Activated CD4-positive, alpha-beta T cell treated with anti-CD3 and anti-CD28 coated beads for 36 hours (primary cell): ENCODE measurements at regions not wholly inside any gene's neighbourhood (a gene's known extent, or its start where the extent isn't known, plus 50 kb on each side); places are given as distances from the start of the nearest gene placed in this dataset.

Source experiments
- ATAC-seq: fragments of 200-7000 bp; cut with Tn5 transposase; one replicate; pipeline ENCODE4 v1.10.0; 2021; ENCODE audit warnings: mild to moderate bottlenecking, moderate library complexity
- CTCF ChIA-PET: fragments of 350-600 bp; sonication (Branson Sonifier 250); formaldehyde crosslinking; loops from one replicate; lab custom pipeline; 2021; ENCODE audit warnings: antibody characterized with exemption; lab: Charles Lee
- POLR2A ChIA-PET: fragments of 350-600 bp; sonication (Branson Sonifier 250); formaldehyde crosslinking; loops from one replicate; lab custom pipeline; 2021; ENCODE audit warnings: antibody characterized with exemption, inconsistent platforms; lab: Charles Lee
- DNase-seq: peaks from one replicate; pipeline ENCODE4 v3.0.0-alpha.2; 2020
- H3K27ac Mint-ChIP-seq: one replicate; pipeline ENCODE4 v1.8.0; 2021; ENCODE audit warnings: mixed read lengths
- H3K27me3 Mint-ChIP-seq: one replicate; pipeline ENCODE4 v1.8.0; 2021; ENCODE audit warnings: mixed read lengths
- H3K36me3 Mint-ChIP-seq: one replicate; pipeline ENCODE4 v1.8.0; 2021; ENCODE audit warnings: low read depth, mixed read lengths
- H3K4me1 Mint-ChIP-seq: one replicate; pipeline ENCODE4 v1.8.0; 2021; ENCODE audit warnings: mixed read lengths
- H3K4me3 Mint-ChIP-seq: one replicate; pipeline ENCODE4 v1.8.0; 2021; ENCODE audit warnings: mild to moderate bottlenecking, moderate library complexity, mixed read lengths
- H3K9me3 Mint-ChIP-seq: one replicate; pipeline ENCODE4 v1.8.0; 2021; ENCODE audit warnings: low read depth, mixed read lengths
- intact Hi-C, 2 experiments: fragments of 100-400 bp; cut with DNase I in 1 of 2; cut with micrococcal nuclease in 1 of 2; formaldehyde crosslinking; loops; one replicate each; pipeline versions ENCODE4 v1.14.2 to v1.15.1; 2022 to 2024; cut with DNase I, micrococcal nuclease

DNA sequence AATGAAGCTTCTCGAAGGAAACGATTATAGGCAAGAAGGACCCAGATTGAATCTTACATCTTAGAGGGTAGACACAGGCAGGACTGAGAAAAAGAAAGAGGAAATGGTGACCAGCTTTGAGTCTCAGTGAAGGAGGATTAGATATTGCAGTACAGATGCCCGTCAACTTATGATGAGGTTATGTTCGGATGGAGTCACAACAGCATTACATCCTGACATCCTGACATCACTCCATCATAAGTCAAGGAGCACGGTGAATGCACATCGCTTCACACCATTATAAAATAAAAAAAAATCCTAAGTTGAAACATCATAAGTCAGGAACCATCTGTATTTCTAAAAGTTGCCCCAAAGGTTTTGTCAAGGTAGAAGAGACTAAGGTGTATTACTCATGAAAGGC is 312.3 kb upstream of the PLXNA2 start:
- ChIA-PET CTCF (no interaction called here), POLR2A (no interaction called here)
- Mint-ChIP-seq H3K4me3 (no peak overlapping the region), H3K4me1 (no peaks in the 10 kb centered on the region), H3K9me3 (no peaks in the 10 kb centered on the region), H3K27me3 (peaks cover 8% of the 10 kb centered on the region), H3K36me3 (no peaks in the 10 kb centered on the region), H3K27ac (no peak overlapping the region)
- ATAC-seq (no peak), DNase-seq (no peak)
- intact Hi-C loops = no loop called here

- H3K27me3 Mint-ChIP-seq = peaks cover 4% of the 10 kb centered on the region
- H3K36me3 Mint-ChIP-seq = no peaks in the 10 kb centered on the region
- H3K4me1 Mint-ChIP-seq = no peaks in the 10 kb centered on the region
- ATAC-seq (no peak), DNase-seq (no peak)
- ChIA-PET POLR2A (no interaction called here), CTCF (no interaction called here)
- H3K27ac Mint-ChIP-seq = no peak overlapping the region
- no peak overlapping the region for H3K4me3 Mint-ChIP-seq
- H3K9me3 Mint-ChIP-seq = no peaks in the 10 kb centered on the region
- intact Hi-C loops = no loop called here
Observed at GRCh38 chr1:208557046-208557722, 313.0 kb upstream of the PLXNA2 start.

- Mint-ChIP-seq H3K27ac (no peak overlapping the region), H3K4me1 (no peaks in the 10 kb centered on the region), H3K36me3 (no peaks in the 10 kb centered on the region), H3K27me3 (peaks cover 2% of the 10 kb centered on the region), H3K4me3 (no peak overlapping the region), H3K9me3 (no peaks in the 10 kb centered on the region)
- ChIA-PET POLR2A (no interaction called here), CTCF (no interaction called here)
- intact Hi-C loops = no loop called here
- DNase-seq (no peak), ATAC-seq (no peak)
Observed at GRCh38 chr1:208557723-208558094, 313.5 kb upstream of the PLXNA2 start.

DNA sequence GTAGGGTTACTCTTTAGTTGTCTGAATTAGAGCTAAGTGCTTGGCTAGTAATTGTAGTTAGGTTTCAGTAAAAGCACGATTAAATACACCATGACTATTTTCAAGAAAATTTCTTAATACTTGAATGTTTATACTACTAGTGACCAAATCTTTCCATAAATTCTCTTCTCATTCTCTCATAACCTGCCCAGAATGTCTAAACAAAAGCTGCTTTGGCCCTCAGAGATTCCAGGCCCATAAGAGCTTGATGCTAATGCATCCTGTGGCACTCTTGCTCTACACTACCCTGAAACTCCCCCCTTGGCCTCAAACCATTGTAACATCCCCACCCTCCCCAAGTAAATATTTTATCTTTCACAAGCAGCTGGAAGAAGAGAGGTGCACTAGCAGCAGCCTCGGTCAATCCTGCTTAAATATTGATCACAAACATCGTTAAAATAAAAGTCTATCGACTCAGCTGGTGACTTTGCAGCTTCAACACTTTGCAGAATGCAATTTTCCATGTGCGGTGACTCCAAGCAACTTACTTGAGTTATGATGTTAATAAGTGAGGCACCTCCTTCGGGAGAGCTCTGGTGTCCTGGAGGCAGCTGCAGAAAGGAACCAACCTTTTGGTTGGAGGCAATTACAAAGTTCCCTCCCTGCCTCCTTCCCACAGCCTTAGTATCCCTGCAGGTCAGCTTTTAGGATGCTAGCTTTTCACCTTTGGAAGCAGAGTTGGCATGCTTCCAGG is 315.6 kb upstream of the PLXNA2 start:
- POLR2A ChIA-PET = no interaction called here
- no peaks in the 10 kb centered on the region for H3K9me3 Mint-ChIP-seq
- H3K27ac Mint-ChIP-seq = no peak overlapping the region
- intact Hi-C loops = no loop called here
- peaks cover 2% of the 10 kb centered on the region for H3K27me3 Mint-ChIP-seq
- DNase-seq (no peak), ATAC-seq (no peak)
- CTCF ChIA-PET = interaction anchor here (1.1 kb wide), 1 partner anchor 64 kb away, joined by 3 read pairs; no protein-coding TSS in a partner anchor
- no peak overlapping the region for H3K4me3 Mint-ChIP-seq
- H3K36me3 Mint-ChIP-seq = no peaks in the 10 kb centered on the region
- H3K4me1 Mint-ChIP-seq = no peaks in the 10 kb centered on the region

DNA sequence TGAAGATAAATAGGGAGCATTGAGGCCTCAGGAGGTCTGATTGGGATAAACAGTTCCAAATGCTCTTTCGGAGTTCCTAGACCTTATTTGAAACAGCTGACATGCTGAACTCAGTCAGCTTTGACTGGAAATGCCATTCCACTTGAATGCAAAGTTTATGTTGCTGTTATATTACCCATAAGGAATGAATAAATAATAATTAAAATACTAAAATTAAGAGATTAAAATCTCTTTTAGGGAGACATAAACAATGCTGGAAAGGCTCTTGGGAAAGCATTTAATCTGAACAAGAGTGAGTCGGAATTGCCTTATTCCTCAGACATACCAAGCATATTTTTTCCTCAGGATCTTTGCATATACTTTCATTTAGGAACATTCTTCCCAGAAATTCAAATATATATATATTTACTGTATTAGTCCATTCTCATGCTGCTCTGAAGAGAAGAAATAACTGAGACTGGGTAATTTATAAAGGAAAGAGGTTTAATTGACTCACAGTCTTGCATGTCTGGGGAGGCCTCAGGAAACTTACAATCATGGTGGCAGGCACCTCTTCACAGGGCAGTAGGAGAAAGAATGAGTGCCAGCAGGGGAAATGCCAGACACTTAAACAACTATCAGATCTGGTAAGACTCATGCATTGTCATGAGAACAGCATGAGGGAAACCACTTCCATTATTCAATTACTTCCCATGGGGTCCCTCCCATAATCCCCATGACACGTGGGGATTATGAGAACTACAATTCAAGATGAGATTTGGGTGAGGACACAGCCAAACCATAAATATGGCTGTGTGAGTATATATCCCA is 318.2 kb upstream of the PLXNA2 start:
- Mint-ChIP-seq H3K36me3 (no peaks in the 10 kb centered on the region), H3K4me3 (no peak overlapping the region), H3K9me3 (no peaks in the 10 kb centered on the region), H3K27ac (no peak overlapping the region), H3K4me1 (no peaks in the 10 kb centered on the region), H3K27me3 (peaks cover 5% of the 10 kb centered on the region)
- POLR2A ChIA-PET = no interaction called here
- DNase-seq = no peak
- no peak for ATAC-seq
- intact Hi-C loops = no loop called here
- CTCF ChIA-PET = no interaction called here

- no peaks in the 10 kb centered on the region for H3K36me3 Mint-ChIP-seq
- intact Hi-C loops = no loop called here
- DNase-seq (no peak), ATAC-seq (no peak)
- no peak overlapping the region for H3K4me3 Mint-ChIP-seq
- H3K27me3 Mint-ChIP-seq = peaks cover 10% of the 10 kb centered on the region
- POLR2A ChIA-PET = no interaction called here
- CTCF ChIA-PET = no interaction called here
- no peaks in the 10 kb centered on the region for H3K4me1 Mint-ChIP-seq
- H3K27ac Mint-ChIP-seq = no peak overlapping the region
- no peaks in the 10 kb centered on the region for H3K9me3 Mint-ChIP-seq
Observed at GRCh38 chr1:208564466-208564865, 320.3 kb upstream of the PLXNA2 start.

GRCh38 chr1:208565756-208566440 is 321.7 kb upstream of the PLXNA2 start:
- ChIA-PET POLR2A (no interaction called here), CTCF (no interaction called here)
- Mint-ChIP-seq H3K27ac (no peak overlapping the region), H3K4me3 (no peak overlapping the region), H3K36me3 (no peaks in the 10 kb centered on the region), H3K4me1 (no peaks in the 10 kb centered on the region), H3K9me3 (no peaks in the 10 kb centered on the region), H3K27me3 (peaks cover 11% of the 10 kb centered on the region)
- ATAC-seq (no peak), DNase-seq (no peak)
- intact Hi-C loops = no loop called here

GRCh38 chr1:208569181-208569580 is 325.0 kb upstream of the PLXNA2 start:
- intact Hi-C loops = no loop called here
- H3K27ac Mint-ChIP-seq = no peak overlapping the region
- H3K27me3 Mint-ChIP-seq = peaks cover 13% of the 10 kb centered on the region
- H3K36me3 Mint-ChIP-seq = no peaks in the 10 kb centered on the region
- no peak overlapping the region for H3K4me3 Mint-ChIP-seq
- ATAC-seq (no peak), DNase-seq (no peak)
- no peaks in the 10 kb centered on the region for H3K4me1 Mint-ChIP-seq
- ChIA-PET CTCF (no interaction called here), POLR2A (no interaction called here)
- H3K9me3 Mint-ChIP-seq = no peaks in the 10 kb centered on the region

GRCh38 chr1:208570362-208570761 is 326.2 kb upstream of the PLXNA2 start:
- Mint-ChIP-seq H3K4me1 (no peaks in the 10 kb centered on the region), H3K4me3 (no peak overlapping the region), H3K27me3 (peaks cover 10% of the 10 kb centered on the region), H3K9me3 (no peaks in the 10 kb centered on the region), H3K36me3 (no peaks in the 10 kb centered on the region), H3K27ac (no peak overlapping the region)
- no peak for DNase-seq
- ATAC-seq = no peak
- ChIA-PET POLR2A (no interaction called here), CTCF (interaction anchor here (1.5 kb wide), 1 partner anchor 12 kb away, joined by 4 read pairs; no protein-coding TSS in a partner anchor)
- intact Hi-C loops = no loop called here

GRCh38 chr1:208576425-208576824 is 332.2 kb upstream of the PLXNA2 start:
- no peaks in the 10 kb centered on the region for H3K4me1 Mint-ChIP-seq
- no peaks in the 10 kb centered on the region for H3K36me3 Mint-ChIP-seq
- H3K27ac Mint-ChIP-seq = no peak overlapping the region
- CTCF ChIA-PET = no interaction called here
- ATAC-seq (no peak), DNase-seq (no peak)
- intact Hi-C loops = no loop called here
- H3K9me3 Mint-ChIP-seq = no peaks in the 10 kb centered on the region
- POLR2A ChIA-PET = no interaction called here
- no peak overlapping the region for H3K4me3 Mint-ChIP-seq
- peaks cover 8% of the 10 kb centered on the region for H3K27me3 Mint-ChIP-seq

DNA sequence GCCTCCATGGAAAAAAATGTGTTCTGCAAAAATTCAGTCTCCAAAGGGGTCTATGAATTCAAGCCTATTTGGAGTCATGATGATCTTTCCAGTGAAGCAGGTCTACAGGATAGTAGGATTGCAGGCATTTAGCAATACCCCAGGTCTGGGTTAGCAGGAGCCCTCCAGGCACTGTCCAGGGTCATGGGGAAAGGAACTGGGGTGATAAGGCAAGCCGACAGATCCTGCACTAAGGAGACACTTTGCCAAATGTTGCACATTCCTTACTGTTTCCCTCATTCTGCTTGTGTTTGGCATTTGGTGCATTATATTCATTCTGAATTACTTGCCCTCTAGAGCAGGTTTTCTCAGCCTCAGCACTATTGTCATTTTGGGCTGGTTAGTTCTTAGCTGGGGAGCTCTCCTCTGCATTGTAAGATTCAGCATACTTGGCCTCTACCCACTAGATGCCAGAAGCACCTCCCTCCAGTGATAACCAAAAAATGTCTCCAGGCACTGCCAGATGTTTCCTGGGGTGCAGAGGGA is 333.3 kb upstream of the PLXNA2 start:
- POLR2A ChIA-PET = no interaction called here
- H3K27ac Mint-ChIP-seq = no peak overlapping the region
- DNase-seq (no peak), ATAC-seq (no peak)
- no peaks in the 10 kb centered on the region for H3K36me3 Mint-ChIP-seq
- no peaks in the 10 kb centered on the region for H3K4me1 Mint-ChIP-seq
- intact Hi-C loops = no loop called here
- H3K4me3 Mint-ChIP-seq = no peak overlapping the region
- CTCF ChIA-PET = no interaction called here
- H3K27me3 Mint-ChIP-seq = peaks cover 9% of the 10 kb centered on the region
- H3K9me3 Mint-ChIP-seq = no peaks in the 10 kb centered on the region
